ENCODE measurements at regions not wholly inside any gene's neighbourhood (a gene's known extent, or its start where the extent isn't known, plus 50 kb on each side); places are given as distances from the start of the nearest gene placed in this dataset.

GRCh38 chr20:60662307-60662706 lies 589.8 kb upstream of the CDH4 start (continued):
- TF ChIP-seq FOSL1 (IDR thresholded peaks at IDR 0.05; ENCODE audit: insufficient read depth, low read depth, low read length) = no peak

Data from H1 (cell line).